Progenitor cell of endocrine pancreas (in vitro differentiated cells): ENCODE measurements at regions not wholly inside any gene's neighbourhood (a gene's known extent, or its start where the extent isn't known, plus 50 kb on each side); places are given as distances from the start of the nearest gene placed in this dataset.

Experiments
- DNase-seq: peaks from one replicate; pipeline ENCODE4 v3.0.0; 2021; ENCODE audit warnings: low spot score; ENCODE audit not compliant: unreplicated experiment
- H3K27ac Mint-ChIP-seq: 2 replicates; pipeline ENCODE4 v1.8.0; 2021; ENCODE audit warnings: mild to moderate bottlenecking, moderate library complexity, mixed read lengths
- H3K27me3 Mint-ChIP-seq: 2 replicates; pipeline ENCODE4 v1.8.0; 2021; ENCODE audit warnings: mixed read lengths
- H3K36me3 Mint-ChIP-seq: 2 replicates; pipeline ENCODE4 v1.8.0; 2022; ENCODE audit warnings: mixed read lengths; ENCODE audit not compliant: insufficient read depth
- H3K4me1 Mint-ChIP-seq: 2 replicates; pipeline ENCODE4 v1.8.0; 2021; ENCODE audit warnings: low read depth, mixed read lengths
- H3K4me3 Mint-ChIP-seq: 2 replicates; pipeline ENCODE4 v1.8.0; 2021; ENCODE audit warnings: low read depth, mild to moderate bottlenecking, moderate library complexity, mixed read lengths
- H3K9me3 Mint-ChIP-seq: 2 replicates; pipeline ENCODE4 v1.8.0; 2021; ENCODE audit warnings: low read depth, mixed read lengths
- CTCF ChIP-seq: fragments of 200-600 bp; sonication (generic); IDR thresholded peaks from one replicate; pipeline ENCODE4 v1.5.0; 2021; ENCODE audit warnings: antibody characterized with exemption, mild to moderate bottlenecking; ENCODE audit not compliant: unreplicated experiment

GRCh38 chr11:42074306-42074705, 614.9 kb upstream of the LRRC4C start:
- Mint-ChIP-seq H3K4me3 (no peak overlapping the region), H3K9me3 (no peaks in the 10 kb centered on the region), H3K4me1 (peaks cover 2% of the 10 kb centered on the region), H3K27ac (no peak overlapping the region), H3K27me3 (no peaks in the 10 kb centered on the region), H3K36me3 (no peaks in the 10 kb centered on the region)
- TF ChIP-seq CTCF, result no peak
- DNase-seq, result no peak

- peaks cover 2% of the 10 kb centered on the region for H3K4me1 Mint-ChIP-seq
- H3K27ac Mint-ChIP-seq, result no peak overlapping the region
- TF ChIP-seq CTCF, result no peak
- DNase-seq, result no peak
- no peak overlapping the region for H3K4me3 Mint-ChIP-seq
- no peaks in the 10 kb centered on the region for H3K36me3 Mint-ChIP-seq
- no peaks in the 10 kb centered on the region for H3K27me3 Mint-ChIP-seq
- H3K9me3 Mint-ChIP-seq, result no peaks in the 10 kb centered on the region
Measured at GRCh38 chr11:42075180-42075579, 615.7 kb upstream of the LRRC4C start.

- Mint-ChIP-seq H3K9me3 (no peaks in the 10 kb centered on the region), H3K36me3 (no peaks in the 10 kb centered on the region), H3K27me3 (no peaks in the 10 kb centered on the region), H3K4me3 (no peak overlapping the region), H3K27ac (no peak overlapping the region), H3K4me1 (peaks cover 2% of the 10 kb centered on the region)
- TF ChIP-seq CTCF, result no peak
- no peak for DNase-seq
Measured at GRCh38 chr11:42077794-42078193, 618.3 kb upstream of the LRRC4C start.

GRCh38 chr11:42085736-42086135, 626.3 kb upstream of the LRRC4C start:
- Mint-ChIP-seq H3K4me1 (no peaks in the 10 kb centered on the region), H3K27me3 (no peaks in the 10 kb centered on the region), H3K36me3 (no peaks in the 10 kb centered on the region), H3K27ac (no peak overlapping the region), H3K4me3 (no peak overlapping the region), H3K9me3 (no peaks in the 10 kb centered on the region)
- no peak for DNase-seq
- no peak for TF ChIP-seq CTCF

- H3K4me3 Mint-ChIP-seq, result no peak overlapping the region
- no peak for TF ChIP-seq CTCF
- H3K4me1 Mint-ChIP-seq, result no peaks in the 10 kb centered on the region
- DNase-seq, result no peak
- no peaks in the 10 kb centered on the region for H3K27me3 Mint-ChIP-seq
- H3K27ac Mint-ChIP-seq, result no peak overlapping the region
- peaks cover 14% of the 10 kb centered on the region for H3K9me3 Mint-ChIP-seq
- no peaks in the 10 kb centered on the region for H3K36me3 Mint-ChIP-seq
Measured at GRCh38 chr11:42093541-42093940, 634.1 kb upstream of the LRRC4C start.
